Mesendoderm (in vitro differentiated cells): ENCODE measurements at regions not wholly inside any gene's neighbourhood (a gene's known extent, or its start where the extent isn't known, plus 50 kb on each side); places are given as distances from the start of the nearest gene placed in this dataset.

Experiments used
- DNase-seq: peaks from one replicate; pipeline ENCODE4 v3.0.0; 2013
- H2AK5ac ChIP-seq: 2 replicates; pipeline ENCODE4 v1.6.1; 2013; ENCODE audit warnings: low read length, inconsistent platforms
- H2BK120ac ChIP-seq: 2 replicates; pipeline ENCODE4 v1.6.1; 2013; ENCODE audit warnings: low read depth, mild to moderate bottlenecking, low read length, moderate library complexity, mixed read lengths
- H2BK15ac ChIP-seq: replicated peaks from 2 replicates; pipeline ENCODE4 v1.6.1; 2013; ENCODE audit warnings: low read depth, mild to moderate bottlenecking, moderate library complexity
- H2BK5ac ChIP-seq: 2 replicates; pipeline ENCODE4 v1.6.1; 2013; ENCODE audit warnings: low read length, inconsistent platforms
- H3K18ac ChIP-seq: 2 replicates; pipeline ENCODE4 v1.6.1; 2013; ENCODE audit warnings: mild to moderate bottlenecking, low read length, mixed read lengths
- H3K23ac ChIP-seq: one replicate; pipeline ENCODE4 v1.6.1; 2013; ENCODE audit warnings: low read length
- H3K27ac ChIP-seq: 2 replicates; pipeline ENCODE4 v1.5.1; 2013; ENCODE audit warnings: low read depth, mild to moderate bottlenecking, inconsistent platforms, low read length, moderate library complexity
- H3K27me3 ChIP-seq: 2 replicates; pipeline ENCODE4 v1.6.1; 2013; ENCODE audit warnings: low read length, control low read depth, mild to moderate bottlenecking, inconsistent platforms; ENCODE audit not compliant: insufficient read depth, poor library complexity
- H3K36me3 ChIP-seq: 2 replicates; pipeline ENCODE4 v1.6.1; 2013; ENCODE audit warnings: low read length, inconsistent platforms; ENCODE audit not compliant: control insufficient read depth, insufficient read depth
- H3K4ac ChIP-seq: one replicate; pipeline ENCODE4 v1.6.1; 2013; ENCODE audit warnings: low read depth, mild to moderate bottlenecking, low read length, moderate library complexity
- H3K4me1 ChIP-seq: 2 replicates; pipeline ENCODE4 v1.6.1; 2013; ENCODE audit warnings: low read depth, low read length, inconsistent platforms; ENCODE audit not compliant: control insufficient read depth
- H3K4me2 ChIP-seq: 2 replicates; pipeline ENCODE4 v1.6.1; 2013; ENCODE audit warnings: low read length
- H3K4me3 ChIP-seq: 2 replicates; pipeline ENCODE4 v1.5.1; 2013; ENCODE audit warnings: mild to moderate bottlenecking, low read length
- H3K56ac ChIP-seq: one replicate; pipeline ENCODE4 v1.6.1; 2013; ENCODE audit warnings: low read length
- H3K79me1 ChIP-seq: 2 replicates; pipeline ENCODE4 v1.6.1; 2013; ENCODE audit warnings: low read length, inconsistent platforms
- H3K79me2 ChIP-seq: 2 replicates; pipeline ENCODE4 v1.6.1; 2013; ENCODE audit warnings: mild to moderate bottlenecking, low read length; ENCODE audit not compliant: control insufficient read depth, insufficient read depth
- H3K9ac ChIP-seq: 2 replicates; pipeline ENCODE4 v1.6.1; 2013; ENCODE audit warnings: low read length, inconsistent platforms
- H4K5ac ChIP-seq: one replicate; pipeline ENCODE4 v1.6.1; 2013; ENCODE audit warnings: low read length
- H4K8ac ChIP-seq: one replicate; pipeline ENCODE4 v1.6.1; 2013; ENCODE audit warnings: low read depth, mild to moderate bottlenecking, control low read depth, low read length, moderate library complexity
- WGBS: extraction: QIAGEN DNeasy Blood & Tissue Kit; methylation state at CpG from one replicate; pipeline ENCODE4 v1.1.7; 2013; ENCODE audit warnings: low lambda C conversion rate, missing lambda C conversion rate; ENCODE audit not compliant: insufficient coverage; ENCODE audit errors: extremely low coverage; 5-methylcytosine and 5-hydroxymethylcytosine counted together

DNA sequence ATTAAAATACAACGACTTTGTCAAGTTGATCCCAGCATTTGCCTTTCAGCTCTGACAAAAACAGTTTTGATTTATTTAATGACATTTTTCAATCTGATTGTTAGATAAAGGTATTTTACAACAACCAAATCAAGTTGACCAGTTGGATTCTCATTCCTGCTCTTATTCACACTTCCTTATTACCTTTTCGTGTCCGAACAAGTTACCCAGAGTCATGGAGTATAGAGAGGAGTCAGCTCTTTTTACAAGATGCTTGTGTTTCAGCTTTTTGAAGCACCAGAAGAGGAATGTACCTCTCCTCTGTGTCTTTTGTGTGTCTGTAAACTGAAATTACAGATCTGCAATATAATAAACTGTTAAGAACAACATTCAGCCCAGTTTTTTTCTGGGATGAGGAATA, 151.3 kb upstream of the TMEM161B start:
- no peak overlapping the region for H3K27ac ChIP-seq
- H3K79me1 ChIP-seq: no peaks in the 10 kb centered on the region
- no peak overlapping the region for H3K4ac ChIP-seq
- H3K4me3 ChIP-seq: no peak overlapping the region
- no peak overlapping the region for H2BK5ac ChIP-seq
- H3K23ac ChIP-seq: no peak overlapping the region
- no peak overlapping the region for H3K56ac ChIP-seq
- DNase-seq: no peak
- no peak overlapping the region for H2BK15ac ChIP-seq
- no CpG with 5 or more reads among the region's 3 CpGs for WGBS
- H3K36me3 ChIP-seq: no peaks in the 10 kb centered on the region
- no peaks in the 10 kb centered on the region for H3K4me1 ChIP-seq
- no peak overlapping the region for H3K18ac ChIP-seq
- no peaks in the 10 kb centered on the region for H3K27me3 ChIP-seq
- H2AK5ac ChIP-seq: no peak overlapping the region
- no peak overlapping the region for H4K5ac ChIP-seq
- H3K79me2 ChIP-seq: no peaks in the 10 kb centered on the region
- H4K8ac ChIP-seq: no peak overlapping the region
- no peak overlapping the region for H3K9ac ChIP-seq
- H2BK120ac ChIP-seq: no peak overlapping the region
- H3K4me2 ChIP-seq: no peak overlapping the region

DNA sequence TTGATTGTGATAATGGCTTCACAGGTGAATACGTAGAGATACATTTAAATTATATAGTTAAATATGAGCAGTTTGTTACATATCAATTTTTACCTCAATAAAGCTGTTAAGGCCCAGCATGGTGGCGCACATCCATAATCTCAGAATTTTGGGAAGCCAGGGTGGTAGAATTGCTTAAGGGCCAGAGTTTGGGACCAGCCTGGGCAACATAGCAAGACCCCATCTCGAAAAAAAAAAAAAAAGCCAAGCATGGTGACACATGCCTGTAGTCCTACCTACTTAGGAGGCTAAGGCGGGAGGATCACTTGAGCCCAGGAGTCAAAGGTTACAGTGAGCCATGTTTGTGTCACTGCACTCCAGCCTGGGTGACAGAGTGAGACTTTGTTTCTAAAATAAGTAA, 138.7 kb upstream of the TMEM161B start:
- no peaks in the 10 kb centered on the region for H3K27me3 ChIP-seq
- no peaks in the 10 kb centered on the region for H3K79me1 ChIP-seq
- H3K4ac ChIP-seq: no peak overlapping the region
- no peak overlapping the region for H4K8ac ChIP-seq
- no peaks in the 10 kb centered on the region for H3K4me1 ChIP-seq
- H2AK5ac ChIP-seq: no peak overlapping the region
- no peaks in the 10 kb centered on the region for H3K79me2 ChIP-seq
- DNase-seq: no peak
- H3K9ac ChIP-seq: no peak overlapping the region
- H2BK120ac ChIP-seq: no peak overlapping the region
- no peak overlapping the region for H4K5ac ChIP-seq
- no peak overlapping the region for H3K27ac ChIP-seq
- no peak overlapping the region for H3K4me2 ChIP-seq
- no peak overlapping the region for H3K56ac ChIP-seq
- no peak overlapping the region for H3K18ac ChIP-seq
- WGBS: no CpG with 5 or more reads among the region's 4 CpGs
- H3K4me3 ChIP-seq: no peak overlapping the region
- H2BK15ac ChIP-seq: no peak overlapping the region
- H3K36me3 ChIP-seq: no peaks in the 10 kb centered on the region
- H3K23ac ChIP-seq: no peak overlapping the region
- no peak overlapping the region for H2BK5ac ChIP-seq

DNA sequence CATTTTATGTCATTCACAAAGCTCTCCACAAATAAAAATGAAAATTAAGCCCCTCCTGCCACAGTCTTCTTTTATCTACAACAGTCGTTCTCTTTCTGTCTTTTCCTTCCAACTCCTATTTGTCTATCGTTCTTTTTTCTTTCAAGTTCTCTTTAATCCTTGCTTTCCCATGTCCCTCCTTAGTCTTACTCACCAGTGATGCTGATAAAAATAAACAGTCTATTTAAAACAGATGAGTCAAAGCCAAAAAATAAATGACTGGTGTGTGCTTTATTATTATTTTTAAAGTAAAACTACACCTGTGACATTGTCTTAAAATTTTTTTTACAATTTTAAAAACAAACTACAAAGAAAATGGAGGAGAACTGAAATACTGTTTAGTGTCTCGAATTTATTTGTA, 137.1 kb upstream of the TMEM161B start:
- Histone ChIP-seq H2AK5ac (no peak overlapping the region), H3K79me2 (no peaks in the 10 kb centered on the region), H4K5ac (no peak overlapping the region), H3K4me2 (no peak overlapping the region), H3K18ac (no peak overlapping the region), H2BK15ac (no peak overlapping the region), H3K23ac (no peak overlapping the region), H3K56ac (no peak overlapping the region), H3K79me1 (no peaks in the 10 kb centered on the region), H3K4ac (no peak overlapping the region), H4K8ac (no peak overlapping the region), H3K27ac (no peak overlapping the region), H3K4me1 (no peaks in the 10 kb centered on the region), H3K27me3 (no peaks in the 10 kb centered on the region), H3K9ac (no peak overlapping the region), H2BK120ac (no peak overlapping the region), H3K4me3 (no peak overlapping the region), H2BK5ac (no peak overlapping the region), H3K36me3 (no peaks in the 10 kb centered on the region)
- no CpG with 5 or more reads among the region's 3 CpGs for WGBS
- DNase-seq: no peak

DNA sequence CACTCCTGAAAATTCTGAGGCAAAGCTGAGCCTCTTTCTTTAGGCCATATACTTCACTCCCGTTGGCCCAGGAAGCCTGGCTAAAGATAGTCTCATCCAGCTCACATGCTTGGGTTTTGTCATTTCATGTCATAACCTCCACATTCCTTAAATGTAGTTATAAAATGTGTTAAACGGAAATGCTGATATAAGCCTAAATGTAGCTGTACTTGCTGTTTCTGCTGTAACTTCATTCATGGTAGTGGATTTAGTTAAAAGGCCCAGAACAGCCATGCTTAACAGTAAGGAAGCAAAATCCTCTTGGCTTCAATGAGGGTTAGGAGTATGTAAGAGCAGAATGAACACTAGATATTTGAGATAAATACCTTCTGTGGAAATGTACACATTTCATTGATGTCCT, 135.8 kb upstream of the TMEM161B start:
- Histone ChIP-seq H4K5ac (no peak overlapping the region), H3K4me1 (no peaks in the 10 kb centered on the region), H3K23ac (no peak overlapping the region), H2AK5ac (no peak overlapping the region), H3K56ac (no peak overlapping the region), H2BK5ac (no peak overlapping the region), H3K18ac (no peak overlapping the region), H2BK15ac (no peak overlapping the region), H3K4ac (no peak overlapping the region), H3K79me2 (no peaks in the 10 kb centered on the region), H3K36me3 (no peaks in the 10 kb centered on the region), H3K79me1 (no peaks in the 10 kb centered on the region), H3K27me3 (no peaks in the 10 kb centered on the region), H3K4me2 (no peak overlapping the region), H3K4me3 (no peak overlapping the region), H3K27ac (no peak overlapping the region), H4K8ac (no peak overlapping the region), H3K9ac (no peak overlapping the region), H2BK120ac (no peak overlapping the region)
- DNase-seq: no peak
- WGBS: no CpG with 5 or more reads among the region's 2 CpGs

DNA sequence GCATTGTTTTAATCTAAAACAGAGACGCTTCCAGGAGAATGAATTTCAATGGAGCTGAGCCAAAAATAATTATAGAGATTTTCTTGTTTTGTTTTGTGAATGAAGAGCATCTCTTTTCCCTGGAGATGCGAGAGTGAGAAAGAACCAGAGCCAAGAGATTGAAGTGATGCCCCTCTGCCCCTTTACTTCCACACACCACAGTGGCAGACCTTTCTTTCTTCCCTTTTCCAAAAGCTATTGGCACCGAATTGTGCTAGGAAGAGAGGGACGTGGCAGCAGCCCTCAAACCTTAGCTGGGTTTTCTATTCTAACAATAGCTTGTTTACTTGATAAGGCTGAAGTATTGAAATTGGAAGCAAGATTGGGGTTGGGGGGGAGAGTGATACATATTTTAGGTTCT, 133.0 kb upstream of the TMEM161B start:
- no CpG with 5 or more reads among the region's 4 CpGs for WGBS
- Histone ChIP-seq H3K4me1 (peaks cover 11% of the 10 kb centered on the region), H4K8ac (no peak overlapping the region), H3K23ac (no peak overlapping the region), H3K4ac (no peak overlapping the region), H3K27ac (no peak overlapping the region), H2BK120ac (no peak overlapping the region), H3K4me2 (no peak overlapping the region), H2BK15ac (no peak overlapping the region), H3K9ac (no peak overlapping the region), H3K56ac (no peak overlapping the region), H3K18ac (no peak overlapping the region), H3K36me3 (no peaks in the 10 kb centered on the region), H3K27me3 (no peaks in the 10 kb centered on the region), H3K4me3 (no peak overlapping the region), H2AK5ac (no peak overlapping the region), H2BK5ac (no peak overlapping the region), H3K79me2 (no peaks in the 10 kb centered on the region), H3K79me1 (no peaks in the 10 kb centered on the region), H4K5ac (no peak overlapping the region)
- no peak for DNase-seq

DNA sequence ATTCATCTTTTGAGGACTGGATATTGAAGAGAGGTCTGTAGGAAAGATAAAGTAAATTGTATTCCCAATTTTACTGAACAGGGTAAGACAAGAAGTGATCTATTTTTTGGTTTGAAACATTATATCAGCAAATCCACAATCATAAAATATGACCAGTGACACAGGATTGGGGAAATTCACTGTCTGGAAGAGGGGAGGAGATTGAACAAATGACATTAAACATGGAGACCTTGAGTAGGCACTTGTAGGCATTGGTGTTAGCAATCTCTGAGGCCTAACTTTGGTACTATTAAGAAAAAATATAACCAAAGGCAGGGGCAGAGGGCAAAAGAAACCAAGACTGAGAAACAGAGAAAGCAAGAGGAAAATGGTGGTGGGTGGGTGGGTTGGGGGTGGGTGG, 132.6 kb upstream of the TMEM161B start:
- H2BK15ac ChIP-seq: no peak overlapping the region
- H3K18ac ChIP-seq: no peak overlapping the region
- H3K9ac ChIP-seq: no peak overlapping the region
- H4K8ac ChIP-seq: no peak overlapping the region
- no peaks in the 10 kb centered on the region for H3K36me3 ChIP-seq
- no peak overlapping the region for H3K56ac ChIP-seq
- peaks cover 14% of the 10 kb centered on the region for H3K4me1 ChIP-seq
- H3K4me3 ChIP-seq: no peak overlapping the region
- H3K79me1 ChIP-seq: no peaks in the 10 kb centered on the region
- H3K79me2 ChIP-seq: no peaks in the 10 kb centered on the region
- H3K27me3 ChIP-seq: peaks cover under 1% of the 10 kb centered on the region
- H2AK5ac ChIP-seq: no peak overlapping the region
- no peak overlapping the region for H3K4ac ChIP-seq
- H2BK5ac ChIP-seq: no peak overlapping the region
- no peak overlapping the region for H3K27ac ChIP-seq
- H4K5ac ChIP-seq: no peak overlapping the region
- H3K23ac ChIP-seq: no peak overlapping the region
- no peak overlapping the region for H3K4me2 ChIP-seq
- DNase-seq: no peak
- no peak overlapping the region for H2BK120ac ChIP-seq
